ENCODE measurements at regions not wholly inside any gene's neighbourhood (a gene's known extent, or its start where the extent isn't known, plus 50 kb on each side); places are given as distances from the start of the nearest gene placed in this dataset.

DNA sequence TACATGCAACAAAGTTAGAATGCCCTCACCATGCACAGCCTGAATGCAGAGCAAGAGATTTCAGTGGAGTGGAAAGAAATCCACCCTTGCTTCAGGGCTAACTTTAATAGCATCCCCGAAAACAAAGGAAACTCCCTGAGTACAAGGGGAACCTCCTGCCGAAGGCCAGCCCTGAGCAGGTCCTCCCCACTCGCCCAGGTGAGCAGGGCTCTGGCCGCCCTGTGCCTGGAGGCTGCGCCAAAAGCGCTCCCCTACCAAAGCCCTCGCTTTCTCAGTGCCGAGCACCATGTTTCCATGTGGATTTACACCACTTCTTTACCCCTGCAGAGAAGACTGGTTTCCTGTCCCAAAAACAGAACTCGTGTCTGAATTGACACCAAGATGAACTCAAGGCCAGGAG lies 61.9 kb upstream of the RPS6KA2 start:
- no peak for ATAC-seq

DNA sequence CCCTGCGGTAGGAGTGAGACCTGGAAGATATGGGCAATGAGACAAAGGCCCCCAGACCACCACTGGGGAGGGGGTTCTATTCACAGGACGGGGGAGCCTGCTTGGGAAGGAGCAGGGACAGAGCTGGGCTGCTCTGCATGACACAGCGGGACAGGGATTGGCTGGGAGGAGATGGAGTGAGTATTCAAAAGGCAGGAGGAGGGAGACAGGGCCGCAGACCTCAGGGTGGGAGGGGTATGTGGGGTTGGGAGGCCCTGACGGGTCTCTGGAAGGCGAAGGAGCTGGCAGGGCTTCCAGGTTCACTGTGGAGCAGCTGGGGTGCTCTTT lies 60.8 kb upstream of the RPS6KA2 start:
- no peak for ATAC-seq

DNA sequence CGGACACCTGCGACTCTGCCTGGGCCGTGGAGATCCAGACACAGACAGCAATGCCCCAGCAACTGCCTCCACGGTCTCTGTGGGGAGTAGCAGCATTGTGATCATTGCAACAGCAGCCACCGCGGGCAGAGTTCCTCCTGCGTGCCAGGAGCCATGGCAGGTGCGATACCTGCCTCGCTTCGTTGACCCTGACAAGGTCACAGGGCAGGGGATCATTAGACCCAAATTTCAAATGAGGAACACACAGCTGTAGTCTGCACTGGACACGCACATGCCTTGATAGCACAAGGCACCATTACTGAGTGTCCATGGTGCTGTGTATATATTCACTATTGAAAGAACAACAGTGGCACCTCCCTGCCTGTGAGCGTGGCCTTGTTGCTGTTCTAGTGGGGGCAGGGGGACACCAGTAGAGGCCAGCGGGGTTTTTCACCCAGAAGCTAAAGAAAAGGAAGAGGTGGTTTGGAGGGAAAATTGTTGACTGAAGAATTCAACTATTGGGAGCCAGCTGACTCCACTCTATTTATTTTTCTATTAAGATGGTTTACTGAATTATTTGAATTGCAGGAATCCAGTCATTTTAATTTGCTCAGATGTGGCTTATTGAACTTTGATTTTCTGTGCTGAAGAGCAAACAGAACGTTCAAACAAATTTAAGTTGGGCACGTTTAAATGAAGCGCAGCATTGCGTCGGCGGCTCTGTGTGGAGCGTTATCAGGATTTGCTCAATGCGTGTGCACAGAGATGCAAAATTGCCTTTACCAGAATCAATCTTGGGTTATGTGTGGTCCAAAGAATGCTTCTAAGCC lies 60.2 kb upstream of the RPS6KA2 start:
- no peak for ATAC-seq

DNA sequence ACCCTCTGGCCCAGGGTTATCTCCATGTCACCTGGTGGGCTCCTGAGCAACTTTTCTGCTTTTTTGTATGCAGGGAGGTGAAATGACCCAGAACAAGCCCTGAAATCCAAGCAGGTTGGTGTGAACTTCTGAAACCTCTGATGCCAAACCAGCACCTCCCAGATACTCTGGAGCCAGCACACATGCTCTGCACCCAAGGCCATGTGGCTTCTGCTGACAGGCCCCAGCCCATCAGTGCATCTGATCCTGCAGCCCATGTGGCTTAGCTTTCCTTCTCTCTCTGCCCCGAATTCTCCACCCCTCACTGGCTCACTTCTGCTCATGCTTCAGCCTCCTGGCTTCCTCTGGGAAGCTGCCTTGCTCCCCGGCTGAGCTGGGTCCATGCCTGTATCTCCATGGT lies 59.3 kb upstream of the RPS6KA2 start:
- no peak for ATAC-seq

DNA sequence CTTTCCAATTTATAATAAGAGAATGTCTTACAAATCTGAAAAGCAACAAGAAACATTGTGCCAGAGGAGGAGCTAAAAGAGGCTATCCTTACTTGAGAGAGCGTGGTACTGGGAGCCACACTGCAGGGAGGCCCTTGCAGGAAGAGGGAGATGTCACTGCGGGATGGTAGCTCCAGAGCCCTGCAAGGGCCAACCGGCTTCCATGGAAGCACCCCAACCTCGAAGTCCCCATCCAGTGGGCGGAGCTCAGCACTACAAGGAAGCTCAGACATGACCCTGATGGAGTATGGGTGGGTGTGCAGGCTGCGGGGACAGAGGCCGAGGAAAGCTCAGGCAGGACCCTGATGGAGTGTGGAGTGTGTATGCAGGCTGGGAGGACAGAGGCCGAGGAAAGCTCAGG lies 57.8 kb upstream of the RPS6KA2 start:
- ATAC-seq = no peak

DNA sequence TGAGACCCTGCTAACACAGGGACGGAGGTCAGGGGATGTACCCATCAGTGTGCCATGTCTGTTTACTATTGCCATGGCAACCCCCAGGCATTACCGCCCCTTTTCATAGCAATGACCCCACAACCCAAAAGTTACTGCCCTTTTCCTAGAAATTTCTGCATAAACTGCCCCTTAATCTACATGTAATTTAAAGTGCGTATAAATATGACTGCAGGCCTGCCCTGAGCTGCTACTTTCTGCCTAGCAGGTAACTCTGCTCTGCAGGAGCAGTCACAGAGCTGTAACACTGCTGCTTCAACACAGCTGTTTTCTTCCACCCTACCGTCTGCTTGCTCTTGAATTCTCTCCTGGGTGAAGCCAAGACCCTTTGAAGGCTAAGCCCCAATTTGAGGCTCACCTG lies 57.1 kb upstream of the RPS6KA2 start:
- ATAC-seq = no peak

DNA sequence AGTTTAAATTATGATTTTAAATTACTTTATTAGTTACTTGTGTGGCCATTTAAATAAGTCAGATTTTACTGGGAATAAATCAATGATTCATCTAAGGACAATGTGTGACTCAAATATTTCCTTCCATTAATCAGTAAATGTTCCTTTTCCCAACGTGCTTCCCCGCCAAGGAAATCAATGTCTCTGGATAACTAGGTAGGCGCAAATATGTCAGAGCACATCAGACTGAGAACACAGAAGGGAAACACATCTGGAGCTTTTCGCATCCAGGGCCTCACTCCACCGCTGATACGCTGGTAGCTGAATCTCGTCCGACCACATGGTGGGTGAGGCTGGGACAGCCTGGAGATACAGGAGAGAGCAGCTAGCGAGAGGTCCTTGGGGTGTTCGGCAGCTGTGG lies 56.4 kb upstream of the RPS6KA2 start:
- no peak for ATAC-seq

DNA sequence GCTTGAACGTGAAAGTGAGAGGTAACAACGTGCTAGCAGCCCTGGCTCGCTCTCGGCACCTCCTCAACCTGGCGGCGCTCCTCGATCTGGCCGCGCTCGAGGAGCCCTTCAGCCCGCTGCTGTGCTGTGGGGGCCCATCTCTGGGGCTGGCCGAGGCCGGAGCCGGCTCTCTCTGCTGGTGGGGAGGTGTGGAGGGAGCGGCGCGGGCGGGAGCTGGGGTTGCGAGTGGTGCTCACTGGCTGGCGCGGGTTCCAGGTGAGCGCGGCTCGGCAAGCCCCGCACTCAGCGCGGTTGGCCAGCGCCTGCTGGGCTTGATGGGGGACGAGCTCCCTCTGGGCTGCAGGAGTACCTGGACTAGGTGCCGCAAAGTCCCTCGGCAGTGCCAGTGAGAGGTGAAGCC lies 52.5 kb upstream of the RPS6KA2 start:
- no peak for ATAC-seq

DNA sequence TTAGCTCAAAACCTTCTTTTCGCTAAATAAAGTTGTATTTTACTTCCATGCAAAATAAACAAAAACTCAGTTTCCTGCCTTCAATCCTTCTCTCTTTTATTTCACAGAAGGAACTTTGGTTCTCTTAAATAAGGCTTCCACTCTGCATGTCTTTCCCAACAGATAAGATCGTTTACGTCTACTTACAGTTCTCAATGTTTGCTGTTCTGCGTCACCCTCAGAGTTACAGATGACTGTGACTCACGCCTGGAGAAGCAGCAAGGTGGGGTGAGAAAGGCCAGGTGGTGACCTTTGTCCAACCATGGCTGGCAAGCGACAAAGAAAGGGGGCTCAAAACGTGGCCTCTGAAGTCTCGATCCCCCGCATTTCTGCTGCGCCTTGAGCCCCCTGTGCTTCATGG lies 51.4 kb upstream of the RPS6KA2 start:
- ATAC-seq = no peak

DNA sequence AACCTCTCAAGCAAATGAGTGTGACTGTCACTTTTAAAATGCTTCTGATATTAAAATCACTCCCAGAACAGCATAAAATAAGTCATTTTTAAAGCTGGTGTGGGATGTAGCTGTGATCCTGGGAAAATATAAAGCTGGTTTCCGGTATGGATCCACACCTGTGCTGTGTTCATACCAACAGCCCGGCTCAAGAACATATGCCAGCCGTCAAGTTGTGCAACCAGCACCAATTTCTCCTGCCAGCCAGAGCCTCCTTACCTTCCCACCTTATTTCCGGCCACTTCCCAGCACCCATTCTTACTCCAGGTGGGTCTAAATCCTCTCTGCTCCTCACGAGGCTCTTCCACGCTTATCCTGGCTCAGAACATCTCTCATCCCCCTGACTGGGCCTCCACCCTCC lies 50.9 kb upstream of the RPS6KA2 start:
- ATAC-seq = no peak

All from activated CD4-positive, CD25-positive, alpha-beta regulatory T cell treated with anti-CD3 and anti-CD28 coated beads, Interleukin-2, amount 50 U/mL, for 24 hours (primary cell).